ENCODE measurements at regions not wholly inside any gene's neighbourhood (a gene's known extent, or its start where the extent isn't known, plus 50 kb on each side); places are given as distances from the start of the nearest gene placed in this dataset.

GRCh38 chr4:104716584-104716983, 221.9 kb upstream of the CXXC4 start:
- CTCF ChIA-PET = no interaction called here
- no peak for DNase-seq (ENCODE audit: extremely low spot score)
- POLR2A ChIA-PET = no interaction called here
- TF ChIP-seq, protein P1, sequence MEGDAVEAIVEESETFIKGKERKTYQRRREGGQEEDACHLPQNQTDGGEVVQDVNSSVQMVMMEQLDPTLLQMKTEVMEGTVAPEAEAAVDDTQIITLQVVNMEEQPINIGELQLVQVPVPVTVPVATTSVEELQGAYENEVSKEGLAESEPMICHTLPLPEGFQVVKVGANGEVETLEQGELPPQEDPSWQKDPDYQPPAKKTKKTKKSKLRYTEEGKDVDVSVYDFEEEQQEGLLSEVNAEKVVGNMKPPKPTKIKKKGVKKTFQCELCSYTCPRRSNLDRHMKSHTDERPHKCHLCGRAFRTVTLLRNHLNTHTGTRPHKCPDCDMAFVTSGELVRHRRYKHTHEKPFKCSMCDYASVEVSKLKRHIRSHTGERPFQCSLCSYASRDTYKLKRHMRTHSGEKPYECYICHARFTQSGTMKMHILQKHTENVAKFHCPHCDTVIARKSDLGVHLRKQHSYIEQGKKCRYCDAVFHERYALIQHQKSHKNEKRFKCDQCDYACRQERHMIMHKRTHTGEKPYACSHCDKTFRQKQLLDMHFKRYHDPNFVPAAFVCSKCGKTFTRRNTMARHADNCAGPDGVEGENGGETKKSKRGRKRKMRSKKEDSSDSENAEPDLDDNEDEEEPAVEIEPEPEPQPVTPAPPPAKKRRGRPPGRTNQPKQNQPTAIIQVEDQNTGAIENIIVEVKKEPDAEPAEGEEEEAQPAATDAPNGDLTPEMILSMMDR (IDR thresholded peaks at IDR 0.05; ENCODE audit: control extremely low read depth, extremely low read depth, low read depth, missing control alignments) = no peak

DNA sequence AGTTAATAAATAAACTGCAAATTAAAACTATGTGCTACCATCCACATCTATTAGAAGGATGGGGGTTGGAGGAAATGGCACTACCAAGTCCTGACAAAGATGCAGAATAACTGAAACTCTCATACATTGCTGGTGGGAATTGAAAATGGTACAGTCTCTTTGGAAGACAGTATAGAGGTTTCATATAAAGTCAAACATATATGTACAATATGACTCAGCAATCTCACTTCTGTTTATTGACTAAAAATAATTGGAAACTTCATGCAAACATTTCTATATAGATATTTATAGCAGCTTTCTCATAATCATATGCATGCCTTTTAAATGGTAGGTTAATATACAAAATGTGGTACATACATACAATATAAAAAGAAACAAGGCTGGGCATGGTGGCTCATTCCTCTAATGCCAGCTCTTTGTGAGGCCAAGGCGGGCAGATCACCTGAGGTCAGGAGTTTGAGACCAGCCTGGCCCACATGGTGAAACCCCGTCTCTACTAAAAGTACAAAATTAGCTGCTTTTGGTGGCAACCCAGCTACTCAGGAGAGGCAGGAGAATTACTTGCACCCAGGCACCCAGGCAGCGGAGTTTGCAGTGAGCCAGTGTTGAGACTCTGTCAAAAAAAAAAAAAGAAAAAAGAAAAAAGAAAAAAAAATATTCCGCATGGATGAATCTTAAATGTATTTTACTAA, 225.0 kb upstream of the CXXC4 start:
- TF ChIP-seq, protein P1 (IDR thresholded peaks at IDR 0.05; ENCODE audit: control extremely low read depth, extremely low read depth, low read depth, missing control alignments) = no peak
- DNase-seq (ENCODE audit: extremely low spot score) = peak; percentile 15
- POLR2A ChIA-PET = no interaction called here
- CTCF ChIA-PET = interaction anchor here (1.2 kb wide), 1 partner anchor 9 kb away, joined by 3 read pairs; no protein-coding TSS in a partner anchor

- POLR2A ChIA-PET = no interaction called here
- DNase-seq (ENCODE audit: extremely low spot score) = no peak
- TF ChIP-seq, protein P1 (IDR thresholded peaks at IDR 0.05; ENCODE audit: control extremely low read depth, extremely low read depth, low read depth, missing control alignments) = no peak
- CTCF ChIA-PET = interaction anchor here (1.9 to 2.1 kb wide), 2 partner anchors 18 to 21 kb away, joined by 6 to 8 read pairs; no protein-coding TSS in a partner anchor
Observed at GRCh38 chr4:104722467-104722866, 227.8 kb upstream of the CXXC4 start.

GRCh38 chr4:104726002-104726401, 231.3 kb upstream of the CXXC4 start:
- no peak for DNase-seq (ENCODE audit: extremely low spot score)
- ChIA-PET CTCF (no interaction called here), POLR2A (no interaction called here)
- TF ChIP-seq, protein P1 (IDR thresholded peaks at IDR 0.05; ENCODE audit: control extremely low read depth, extremely low read depth, low read depth, missing control alignments) = no peak

DNA sequence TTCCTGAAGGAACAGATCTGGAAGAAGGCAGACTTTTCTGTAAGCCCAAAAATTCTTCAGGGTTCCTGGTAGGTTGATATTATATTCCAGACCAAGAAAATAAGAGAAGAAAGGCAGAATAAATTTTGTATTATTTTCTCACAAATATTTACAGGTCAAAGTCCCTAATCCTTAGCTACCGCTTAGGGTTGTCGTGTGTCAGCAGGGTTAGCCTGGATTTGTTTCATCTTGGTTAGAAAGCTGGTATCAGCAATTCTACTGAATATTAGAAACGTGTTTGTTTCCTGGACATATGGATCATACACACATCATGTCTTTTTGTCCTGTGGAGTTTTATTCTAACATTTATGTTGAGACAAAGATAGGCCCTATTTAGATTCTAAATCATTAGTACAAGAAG, 232.9 kb upstream of the CXXC4 start:
- ChIA-PET CTCF (interaction anchor here (0.8 to 1.2 kb wide), 3 partner anchors 9 to 17 kb away, joined by 3 to 5 read pairs (median 4); no protein-coding TSS in a partner anchor), POLR2A (no interaction called here)
- DNase-seq (ENCODE audit: extremely low spot score) = no peak
- TF ChIP-seq, protein P1 (IDR thresholded peaks at IDR 0.05; ENCODE audit: control extremely low read depth, extremely low read depth, low read depth, missing control alignments) = no peak

DNA sequence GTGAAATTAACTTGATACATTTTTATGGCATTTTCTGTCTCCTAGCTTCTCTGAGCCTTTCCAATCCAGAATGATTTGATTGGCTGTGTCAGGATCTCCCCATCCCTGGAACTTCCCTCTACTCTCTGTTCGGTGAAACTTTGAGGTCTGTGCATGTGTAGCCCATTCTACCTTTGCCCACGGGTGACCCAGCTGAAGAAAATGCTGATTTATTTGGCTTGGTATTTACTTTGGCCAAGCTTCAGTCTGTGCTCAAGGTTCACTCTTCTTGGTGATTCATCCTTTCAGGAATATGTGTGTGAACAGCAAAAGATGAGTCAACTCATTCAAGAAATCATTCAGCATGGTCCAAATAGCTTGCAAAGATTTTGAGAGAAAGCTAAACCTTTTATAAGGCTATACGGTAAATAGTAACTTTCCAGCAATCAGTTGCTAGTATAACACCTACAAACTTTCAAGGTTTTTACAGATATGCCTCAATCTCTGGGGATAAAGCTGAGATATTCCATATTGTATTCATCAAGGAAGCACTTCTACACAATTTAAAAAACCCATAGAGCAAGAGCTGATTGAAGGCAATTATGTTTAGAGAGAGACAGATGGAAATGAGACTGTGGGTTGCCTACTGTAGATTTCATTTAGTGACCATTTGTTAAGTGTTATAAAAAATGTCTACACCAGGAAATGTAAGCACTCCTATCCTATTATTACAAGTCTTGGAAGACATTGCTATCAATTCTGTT, 233.9 kb upstream of the CXXC4 start:
- ChIA-PET POLR2A (no interaction called here), CTCF (interaction anchor here (1.0 to 1.2 kb wide), 3 partner anchors 9 to 17 kb away, joined by 3 to 5 read pairs (median 4); no protein-coding TSS in a partner anchor)
- DNase-seq (ENCODE audit: extremely low spot score) = no peak
- TF ChIP-seq, protein P1 (IDR thresholded peaks at IDR 0.05; ENCODE audit: control extremely low read depth, extremely low read depth, low read depth, missing control alignments) = no peak

Measured in GM10248 (cell line).